PC-3 (cell line): ENCODE measurements at regions not wholly inside any gene's neighbourhood (a gene's known extent, or its start where the extent isn't known, plus 50 kb on each side); places are given as distances from the start of the nearest gene placed in this dataset.

Experiments
- ATAC-seq: fragments of 200-7000 bp; cut with Tn5 transposase; 2 replicates; pipeline ENCODE4 v1.9.1; 2020; ENCODE audit warnings: mild to moderate bottlenecking, moderate library complexity
- BruUV-seq: library from RNA; stranded (reverse); fragments of 400-500 nt; replicated peaks from 2 replicates; lab custom pipeline; 2021; lab: Mats Ljungman, UMichigan
- CTCF ChIA-PET: fragments of 300-600 bp; sonication (Branson Sonifier 250); formaldehyde crosslinking; loops from one replicate; lab custom pipeline; 2022; ENCODE audit warnings: antibody characterized with exemption; lab: Charles Lee
- POLR2A ChIA-PET: fragments of 300-600 bp; sonication (Branson Sonifier 250); formaldehyde crosslinking; loops from one replicate; lab custom pipeline; 2022; ENCODE audit warnings: antibody characterized with exemption; ENCODE audit not compliant: unreplicated experiment; lab: Charles Lee
- DNase-seq: peaks from one replicate; pipeline ENCODE4 v3.0.0-alpha.2; 2015
- H2AFZ ChIP-seq: fragments of 300-600 bp; sonication (generic); 2 replicates; pipeline ENCODE4 v1.6.0; 2016; ENCODE audit warnings: antibody characterized with exemption, low read length
- H3F3A ChIP-seq: fragments of 300-600 bp; sonication (generic); one replicate; pipeline ENCODE4 v1.6.0; 2017; ENCODE audit warnings: antibody characterized with exemption, low read length, control low read depth, mild to moderate bottlenecking; ENCODE audit not compliant: unreplicated experiment
- H3K27ac ChIP-seq: fragments of 300-600 bp; sonication (generic); 2 replicates; pipeline ENCODE4 v1.5.1; 2016; ENCODE audit warnings: mild to moderate bottlenecking, low read length
- H3K27me3 ChIP-seq: fragments of 300-600 bp; sonication (generic); 2 replicates; pipeline ENCODE4 v1.6.1; 2016; ENCODE audit warnings: low read length, mixed read lengths
- H3K36me3 ChIP-seq: fragments of 300-600 bp; sonication (generic); 2 replicates; pipeline ENCODE4 v1.6.1; 2016; ENCODE audit warnings: low read depth, mixed run types, low read length, mixed read lengths
- H3K4me1 ChIP-seq: fragments of 300-600 bp; sonication (generic); 2 replicates; pipeline ENCODE4 v1.5.1; 2016; ENCODE audit warnings: low read length; ENCODE audit not compliant: insufficient read depth
- H3K4me2 ChIP-seq: fragments of 300-600 bp; sonication (generic); 2 replicates; pipeline ENCODE4 v1.6.0; 2016; ENCODE audit warnings: low read length
- H3K4me3 ChIP-seq: fragments of 300-600 bp; sonication (generic); 2 replicates; pipeline ENCODE4 v1.5.1; 2016; ENCODE audit warnings: mild to moderate bottlenecking, low read length, mixed read lengths
- H3K79me2 ChIP-seq: fragments of 300-600 bp; sonication (generic); 2 replicates; pipeline ENCODE4 v1.6.1; 2017; ENCODE audit warnings: low read length, mixed read lengths
- H3K9ac ChIP-seq: fragments of 300-600 bp; sonication (generic); 2 replicates; pipeline ENCODE4 v1.6.0; 2016; ENCODE audit warnings: mild to moderate bottlenecking, low read length
- H3K9me2 ChIP-seq: fragments of 300-600 bp; sonication (generic); replicated peaks from 2 replicates; pipeline ENCODE4 v1.6.1; 2016; ENCODE audit warnings: mixed run types, low read length, mixed read lengths
- H3K9me3 ChIP-seq: fragments of 300-600 bp; sonication (generic); 2 replicates; pipeline ENCODE4 v1.6.1; 2016; ENCODE audit warnings: low read length, mixed read lengths
- H4K20me1 ChIP-seq: fragments of 300-600 bp; sonication (generic); 2 replicates; pipeline ENCODE4 v1.6.1; 2016; ENCODE audit warnings: low read length, mixed read lengths
- CTCF ChIP-seq: fragments of 300-600 bp; sonication (generic); conservative IDR thresholded peaks from 2 replicates; pipeline ENCODE4 v1.5.1; 2017; ENCODE audit warnings: antibody characterized with exemption, low read depth, mild to moderate bottlenecking, low read length
- EZH2 ChIP-seq: fragments of 300-600 bp; sonication (generic); IDR thresholded peaks from one replicate; pipeline ENCODE4 v1.6.1; 2017; ENCODE audit warnings: antibody characterized with exemption, mild to moderate bottlenecking, low read length; ENCODE audit not compliant: unreplicated experiment
- EZH2phosphoT487 ChIP-seq: fragments of 300-600 bp; sonication (generic); IDR thresholded peaks from 2 replicates; pipeline ENCODE4 v1.6.1; 2018; ENCODE audit warnings: mild to moderate bottlenecking, antibody characterized with exemption, low read length, borderline replicate concordance
- intact Hi-C: fragments of 100-400 bp; cut with micrococcal nuclease; formaldehyde crosslinking; loops from 2 replicates; pipeline ENCODE4 v1.9.0; 2023

- no TSS peak for BruUV-seq
- intact Hi-C loops = no loop called here
- Histone ChIP-seq H3K9ac (no peak overlapping the region), H3K9me2 (no peaks in the 10 kb centered on the region), H3K4me3 (no peak overlapping the region), H3K4me2 (no peak overlapping the region), H3K27ac (no peak overlapping the region), H3K79me2 (no peaks in the 10 kb centered on the region), H3K9me3 (no peaks in the 10 kb centered on the region), H3F3A (no peaks in the 10 kb centered on the region), H3K27me3 (peaks cover 6% of the 10 kb centered on the region; the same call in 1 of the 2 replicates), H3K36me3 (no peaks in the 10 kb centered on the region), H2AFZ (no peak overlapping the region), H4K20me1 (no peaks in the 10 kb centered on the region), H3K4me1 (no peaks in the 10 kb centered on the region)
- ATAC-seq = no peak
- no peak for TF ChIP-seq EZH2
- TF ChIP-seq EZH2phosphoT487 = no peak
- no peak for TF ChIP-seq CTCF
- POLR2A ChIA-PET = no interaction called here
- CTCF ChIA-PET = no interaction called here
- DNase-seq = no peak
These were observed 163.9 kb downstream of the ETNK1 start for GRCh38 chr12:22788913-22789312.

- no peak overlapping the region for H3K9ac ChIP-seq
- H3K79me2 ChIP-seq = no peaks in the 10 kb centered on the region
- H3K4me2 ChIP-seq = no peak overlapping the region
- ATAC-seq = no peak
- no peaks in the 10 kb centered on the region for H3K9me3 ChIP-seq
- DNase-seq = no peak
- ChIA-PET CTCF (no interaction called here), POLR2A (no interaction called here)
- TF ChIP-seq CTCF = no peak
- TF ChIP-seq EZH2 = no peak
- no peak for TF ChIP-seq EZH2phosphoT487
- H2AFZ ChIP-seq = no peak overlapping the region
- peaks cover 6% of the 10 kb centered on the region; the same call in 1 of the 2 replicates for H3K27me3 ChIP-seq
- intact Hi-C loops = no loop called here
- no peaks in the 10 kb centered on the region for H3F3A ChIP-seq
- H3K4me1 ChIP-seq = no peaks in the 10 kb centered on the region
- H3K4me3 ChIP-seq = no peak overlapping the region
- no peaks in the 10 kb centered on the region for H3K36me3 ChIP-seq
- no peak overlapping the region for H3K27ac ChIP-seq
- no TSS peak for BruUV-seq
- H4K20me1 ChIP-seq = no peaks in the 10 kb centered on the region
- no peaks in the 10 kb centered on the region for H3K9me2 ChIP-seq
These were observed 167.2 kb downstream of the ETNK1 start for GRCh38 chr12:22792138-22792537.

- no peaks in the 10 kb centered on the region for H4K20me1 ChIP-seq
- POLR2A ChIA-PET = no interaction called here
These were observed 169.0 kb downstream of the ETNK1 start for GRCh38 chr12:22794017-22794416.

More at GRCh38 chr12:22794017-22794416, 169.0 kb downstream of the ETNK1 start:
- CTCF ChIA-PET = no interaction called here
- no peak for ATAC-seq
- Histone ChIP-seq H2AFZ (no peak overlapping the region), H3K9me2 (no peaks in the 10 kb centered on the region), H3K9ac (no peak overlapping the region), H3K4me2 (no peak overlapping the region), H3K4me3 (no peak overlapping the region), H3K36me3 (no peaks in the 10 kb centered on the region), H3F3A (no peaks in the 10 kb centered on the region), H3K79me2 (no peaks in the 10 kb centered on the region), H3K27ac (no peak overlapping the region), H3K9me3 (no peaks in the 10 kb centered on the region), H3K27me3 (0 out of 2 replicates have a peak, but pooled peaks cover 7% of the 10 kb centered on the region), H3K4me1 (no peaks in the 10 kb centered on the region)
- no TSS peak for BruUV-seq
- DNase-seq = no peak
- intact Hi-C loops = no loop called here
- TF ChIP-seq EZH2phosphoT487 (no peak), CTCF (no peak), EZH2 (no peak)
